ENCODE measurements at regions not wholly inside any gene's neighbourhood (a gene's known extent, or its start where the extent isn't known, plus 50 kb on each side); places are given as distances from the start of the nearest gene placed in this dataset.

- no peak for DNase-seq (ENCODE audit: low spot score)
Measured at GRCh38 chr2:223470602-223471001, 131.6 kb downstream of the SCG2 start.

DNA sequence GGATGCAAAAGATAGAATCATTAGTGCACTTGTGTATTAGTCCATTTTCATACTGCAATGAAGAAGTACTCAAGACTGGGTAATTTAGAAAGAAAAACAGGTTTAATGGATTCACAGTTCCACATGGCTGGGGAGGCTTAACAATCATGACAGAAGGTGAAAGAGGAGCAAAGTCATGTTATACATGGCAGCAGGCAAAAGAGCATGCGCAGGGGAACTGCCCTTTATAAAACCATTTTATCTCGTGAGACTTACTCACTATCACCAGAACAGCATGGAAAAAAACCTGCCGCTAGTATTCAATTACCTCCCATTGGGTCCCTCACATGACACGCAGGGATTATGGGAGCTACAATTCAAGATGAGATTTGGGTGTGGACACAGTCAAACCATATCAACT, 129.4 kb downstream of the SCG2 start:
- TF ChIP-seq FOXP1 (CRISPR knock-in tag; IDR thresholded peaks at IDR 0.05; ENCODE audit: borderline replicate concordance) (no peak), NR3C1 (CRISPR knock-in tag; conservative IDR thresholded peaks at IDR 0.05; ENCODE audit: low read depth) (no peak), EMX1 (CRISPR knock-in tag; IDR thresholded peaks at IDR 0.05) (no peak), USF1 (CRISPR knock-in tag; IDR thresholded peaks at IDR 0.05) (no peak), ZNF121 (CRISPR knock-in tag; IDR thresholded peaks at IDR 0.05) (no peak), GTF2I (CRISPR knock-in tag; conservative IDR thresholded peaks at IDR 0.05) (no peak), ZNF263 (CRISPR knock-in tag; IDR thresholded peaks at IDR 0.05; ENCODE audit: low read depth) (no peak), JAZF1 (CRISPR knock-in tag; IDR thresholded peaks at IDR 0.05) (no peak), NFYB (CRISPR knock-in tag; conservative IDR thresholded peaks at IDR 0.05; ENCODE audit: low read depth) (no peak), FOXP4 (CRISPR knock-in tag; IDR thresholded peaks at IDR 0.05) (no peak), ZNF425 (CRISPR knock-in tag; conservative IDR thresholded peaks at IDR 0.05) (no peak), TEAD4 (CRISPR knock-in tag; IDR thresholded peaks at IDR 0.05) (no peak), ZNF317 (CRISPR knock-in tag; IDR thresholded peaks at IDR 0.05; ENCODE audit: borderline replicate concordance, low read depth) (no peak), CREM (CRISPR knock-in tag; IDR thresholded peaks at IDR 0.05) (no peak), ZNF219 (CRISPR knock-in tag; IDR thresholded peaks at IDR 0.05; ENCODE audit: borderline replicate concordance) (no peak), JUN (CRISPR knock-in tag; IDR thresholded peaks at IDR 0.05) (no peak), RORB (CRISPR knock-in tag; IDR thresholded peaks at IDR 0.05) (no peak)
- TF ChIP-seq, protein P1, sequence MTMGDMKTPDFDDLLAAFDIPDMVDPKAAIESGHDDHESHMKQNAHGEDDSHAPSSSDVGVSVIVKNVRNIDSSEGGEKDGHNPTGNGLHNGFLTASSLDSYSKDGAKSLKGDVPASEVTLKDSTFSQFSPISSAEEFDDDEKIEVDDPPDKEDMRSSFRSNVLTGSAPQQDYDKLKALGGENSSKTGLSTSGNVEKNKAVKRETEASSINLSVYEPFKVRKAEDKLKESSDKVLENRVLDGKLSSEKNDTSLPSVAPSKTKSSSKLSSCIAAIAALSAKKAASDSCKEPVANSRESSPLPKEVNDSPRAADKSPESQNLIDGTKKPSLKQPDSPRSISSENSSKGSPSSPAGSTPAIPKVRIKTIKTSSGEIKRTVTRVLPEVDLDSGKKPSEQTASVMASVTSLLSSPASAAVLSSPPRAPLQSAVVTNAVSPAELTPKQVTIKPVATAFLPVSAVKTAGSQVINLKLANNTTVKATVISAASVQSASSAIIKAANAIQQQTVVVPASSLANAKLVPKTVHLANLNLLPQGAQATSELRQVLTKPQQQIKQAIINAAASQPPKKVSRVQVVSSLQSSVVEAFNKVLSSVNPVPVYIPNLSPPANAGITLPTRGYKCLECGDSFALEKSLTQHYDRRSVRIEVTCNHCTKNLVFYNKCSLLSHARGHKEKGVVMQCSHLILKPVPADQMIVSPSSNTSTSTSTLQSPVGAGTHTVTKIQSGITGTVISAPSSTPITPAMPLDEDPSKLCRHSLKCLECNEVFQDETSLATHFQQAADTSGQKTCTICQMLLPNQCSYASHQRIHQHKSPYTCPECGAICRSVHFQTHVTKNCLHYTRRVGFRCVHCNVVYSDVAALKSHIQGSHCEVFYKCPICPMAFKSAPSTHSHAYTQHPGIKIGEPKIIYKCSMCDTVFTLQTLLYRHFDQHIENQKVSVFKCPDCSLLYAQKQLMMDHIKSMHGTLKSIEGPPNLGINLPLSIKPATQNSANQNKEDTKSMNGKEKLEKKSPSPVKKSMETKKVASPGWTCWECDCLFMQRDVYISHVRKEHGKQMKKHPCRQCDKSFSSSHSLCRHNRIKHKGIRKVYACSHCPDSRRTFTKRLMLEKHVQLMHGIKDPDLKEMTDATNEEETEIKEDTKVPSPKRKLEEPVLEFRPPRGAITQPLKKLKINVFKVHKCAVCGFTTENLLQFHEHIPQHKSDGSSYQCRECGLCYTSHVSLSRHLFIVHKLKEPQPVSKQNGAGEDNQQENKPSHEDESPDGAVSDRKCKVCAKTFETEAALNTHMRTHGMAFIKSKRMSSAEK (CRISPR knock-in tag; IDR thresholded peaks at IDR 0.05; ENCODE audit: borderline replicate concordance), result no peak
- TF ChIP-seq, protein P2, sequence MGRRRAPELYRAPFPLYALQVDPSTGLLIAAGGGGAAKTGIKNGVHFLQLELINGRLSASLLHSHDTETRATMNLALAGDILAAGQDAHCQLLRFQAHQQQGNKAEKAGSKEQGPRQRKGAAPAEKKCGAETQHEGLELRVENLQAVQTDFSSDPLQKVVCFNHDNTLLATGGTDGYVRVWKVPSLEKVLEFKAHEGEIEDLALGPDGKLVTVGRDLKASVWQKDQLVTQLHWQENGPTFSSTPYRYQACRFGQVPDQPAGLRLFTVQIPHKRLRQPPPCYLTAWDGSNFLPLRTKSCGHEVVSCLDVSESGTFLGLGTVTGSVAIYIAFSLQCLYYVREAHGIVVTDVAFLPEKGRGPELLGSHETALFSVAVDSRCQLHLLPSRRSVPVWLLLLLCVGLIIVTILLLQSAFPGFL (CRISPR knock-in tag; IDR thresholded peaks at IDR 0.05; ENCODE audit: borderline replicate concordance), result no peak
- H3K27ac Mint-ChIP-seq, result no peak overlapping the region
- H3K36me3 Mint-ChIP-seq, result no peaks in the 10 kb centered on the region
- peaks cover 2% of the 10 kb centered on the region; the same call in 1 of the 2 replicates for H3K27me3 Mint-ChIP-seq (ENCODE audit: low read depth)
- no peak for DNase-seq (ENCODE audit: low spot score)
- POLR2A ChIA-PET, result no interaction called here
- no peak overlapping the region for H3K4me3 Mint-ChIP-seq
- ATAC-seq, result no peak
- no peaks in the 10 kb centered on the region for H3K9me3 Mint-ChIP-seq
- peaks cover 10% of the 10 kb centered on the region for H3K4me1 Mint-ChIP-seq
- CTCF ChIA-PET, result no interaction called here

More at GRCh38 chr2:223470602-223471001, 131.6 kb downstream of the SCG2 start:
- H3K9me3 Mint-ChIP-seq, result no peaks in the 10 kb centered on the region
- H3K36me3 Mint-ChIP-seq, result no peaks in the 10 kb centered on the region
- TF ChIP-seq NR1H2 (CRISPR knock-in tag; IDR thresholded peaks at IDR 0.05) (no peak), SOX15 (CRISPR knock-in tag; IDR thresholded peaks at IDR 0.05) (no peak), ESRRA (CRISPR knock-in tag; IDR thresholded peaks at IDR 0.05; ENCODE audit: borderline replicate concordance) (no peak), SMAD3 (CRISPR knock-in tag; IDR thresholded peaks at IDR 0.05; ENCODE audit: borderline replicate concordance) (no peak), FOXP4 (CRISPR knock-in tag; IDR thresholded peaks at IDR 0.05) (no peak), RELA (CRISPR knock-in tag; IDR thresholded peaks at IDR 0.05; ENCODE audit: borderline replicate concordance) (no peak), CREB1 (CRISPR knock-in tag; IDR thresholded peaks at IDR 0.05) (no peak), ZNF219 (CRISPR knock-in tag; IDR thresholded peaks at IDR 0.05; ENCODE audit: borderline replicate concordance) (no peak)
- peaks cover 2% of the 10 kb centered on the region; the same call in 1 of the 2 replicates for H3K27me3 Mint-ChIP-seq (ENCODE audit: low read depth)
- no peak for ATAC-seq
- CTCF ChIA-PET, result no interaction called here
- no peak overlapping the region for H3K27ac Mint-ChIP-seq
- no peak overlapping the region for H3K4me3 Mint-ChIP-seq
- POLR2A ChIA-PET, result no interaction called here
- peaks cover 10% of the 10 kb centered on the region for H3K4me1 Mint-ChIP-seq
